T-helper 2 cell (primary cell): ENCODE measurements at regions not wholly inside any gene's neighbourhood (a gene's known extent, or its start where the extent isn't known, plus 50 kb on each side); places are given as distances from the start of the nearest gene placed in this dataset.
"Not testable (repeated sequence)": the region's sequence is repeated elsewhere in the genome, so short reads cannot be mapped to it uniquely, and the experiment has no call there.

Experiments used
- DNase-seq, 5 experiments: peaks; one replicate each; pipeline versions ENCODE4 v3.0.0 to v3.0.0-alpha.2; 2012 to 2022

GRCh38 chr10:131534836-131535235 lies 223.3 kb upstream of the TCERG1L start:
- no peak for DNase-seq

- no peak for DNase-seq
Observed at GRCh38 chr10:131536676-131537075, 225.2 kb upstream of the TCERG1L start.

- no peak for DNase-seq
Observed at GRCh38 chr10:131537281-131537680, 225.8 kb upstream of the TCERG1L start.

GRCh38 chr10:131544495-131544894 lies 233.0 kb upstream of the TCERG1L start:
- DNase-seq = no peak

GRCh38 chr10:131546086-131546810 lies 234.7 kb upstream of the TCERG1L start:
- DNase-seq = no peak

GRCh38 chr10:131547129-131547799 lies 235.7 kb upstream of the TCERG1L start:
- DNase-seq = no peak

- DNase-seq = no peak
Observed at GRCh38 chr10:131548176-131548575, 236.7 kb upstream of the TCERG1L start.

- no peak for DNase-seq
Observed at GRCh38 chr10:131549116-131549515, 237.6 kb upstream of the TCERG1L start.

GRCh38 chr10:131553121-131553520 lies 241.6 kb upstream of the TCERG1L start:
- no peak for DNase-seq

- DNase-seq = no peak
Observed at GRCh38 chr10:131553581-131553980, 242.1 kb upstream of the TCERG1L start.

GRCh38 chr10:131554821-131555220 lies 243.3 kb upstream of the TCERG1L start:
- DNase-seq = no peak

- no peak for DNase-seq
Observed at GRCh38 chr10:131555406-131555805, 243.9 kb upstream of the TCERG1L start.

GRCh38 chr10:131556061-131556896 lies 244.8 kb upstream of the TCERG1L start:
- no peak for DNase-seq

- no peak for DNase-seq
Observed at GRCh38 chr10:131556897-131557495, 245.5 kb upstream of the TCERG1L start.

GRCh38 chr10:131557956-131558355 lies 246.4 kb upstream of the TCERG1L start:
- DNase-seq = not testable (repeated sequence)

- DNase-seq = no peak
Observed at GRCh38 chr10:131559450-131559911, 248.0 kb upstream of the TCERG1L start.

- no peak for DNase-seq
Observed at GRCh38 chr10:131560166-131560565, 248.6 kb upstream of the TCERG1L start.

GRCh38 chr10:131560706-131561355 lies 249.3 kb upstream of the TCERG1L start:
- no peak for DNase-seq

GRCh38 chr10:131561897-131562296 lies 250.4 kb upstream of the TCERG1L start:
- DNase-seq = no peak

- DNase-seq = no peak
Observed at GRCh38 chr10:131563411-131563810, 251.9 kb upstream of the TCERG1L start.

- no peak for DNase-seq
Observed at GRCh38 chr10:131567279-131568162, 256.0 kb upstream of the TCERG1L start.
